ENCODE measurements at regions not wholly inside any gene's neighbourhood (a gene's known extent, or its start where the extent isn't known, plus 50 kb on each side); places are given as distances from the start of the nearest gene placed in this dataset.

- TF ChIP-seq CTCF (IDR thresholded peaks at IDR 0.05): no peak
- DNase-seq (ENCODE audit: low spot score) (no peak), ATAC-seq (ENCODE audit: low FRiP score) (no peak)
Observed at GRCh38 chr4:35644591-35644990, 599.7 kb downstream of the ARAP2 start.

GRCh38 chr4:35649011-35649410, 595.3 kb downstream of the ARAP2 start:
- no peak for TF ChIP-seq CTCF (IDR thresholded peaks at IDR 0.05)
- ATAC-seq (ENCODE audit: low FRiP score) (no peak), DNase-seq (ENCODE audit: low spot score) (no peak)

GRCh38 chr4:35649778-35650177, 594.5 kb downstream of the ARAP2 start:
- DNase-seq (ENCODE audit: low spot score): no peak
- TF ChIP-seq CTCF (IDR thresholded peaks at IDR 0.05): no peak
- no peak for ATAC-seq (ENCODE audit: low FRiP score)

GRCh38 chr4:35652197-35652596, 592.1 kb downstream of the ARAP2 start:
- no peak for TF ChIP-seq CTCF (IDR thresholded peaks at IDR 0.05)
- ATAC-seq (ENCODE audit: low FRiP score): no peak
- DNase-seq (ENCODE audit: low spot score): no peak

GRCh38 chr4:35653451-35653850, 590.9 kb downstream of the ARAP2 start:
- ATAC-seq (ENCODE audit: low FRiP score) (no peak), DNase-seq (ENCODE audit: low spot score) (no peak)
- TF ChIP-seq CTCF (IDR thresholded peaks at IDR 0.05): no peak

- TF ChIP-seq CTCF (IDR thresholded peaks at IDR 0.05): no peak
- ATAC-seq (ENCODE audit: low FRiP score) (no peak), DNase-seq (ENCODE audit: low spot score) (no peak)
Observed at GRCh38 chr4:35673137-35673536, 571.2 kb downstream of the ARAP2 start.

- no peak for ATAC-seq (ENCODE audit: low FRiP score)
Observed at GRCh38 chr4:35684755-35685154, 559.6 kb downstream of the ARAP2 start.

More at GRCh38 chr4:35684755-35685154, 559.6 kb downstream of the ARAP2 start:
- no peak for TF ChIP-seq CTCF (IDR thresholded peaks at IDR 0.05)
- DNase-seq (ENCODE audit: low spot score): no peak

Measured in omental fat pad (tissue), 3 donors.